HG03025 (cell line): ENCODE measurements at regions not wholly inside any gene's neighbourhood (a gene's known extent, or its start where the extent isn't known, plus 50 kb on each side); places are given as distances from the start of the nearest gene placed in this dataset.
"Not testable (repeated sequence)": the region's sequence is repeated elsewhere in the genome, so short reads cannot be mapped to it uniquely, and the experiment has no call there.

Experiments
- ATAC-seq: cut with Tn5 transposase; IDR thresholded peaks from one replicate; pipeline ENCODE4 v1.9.1; 2021; ENCODE audit warnings: mild to moderate bottlenecking, moderate library complexity; ENCODE audit not compliant: unreplicated experiment, low FRiP score

DNA sequence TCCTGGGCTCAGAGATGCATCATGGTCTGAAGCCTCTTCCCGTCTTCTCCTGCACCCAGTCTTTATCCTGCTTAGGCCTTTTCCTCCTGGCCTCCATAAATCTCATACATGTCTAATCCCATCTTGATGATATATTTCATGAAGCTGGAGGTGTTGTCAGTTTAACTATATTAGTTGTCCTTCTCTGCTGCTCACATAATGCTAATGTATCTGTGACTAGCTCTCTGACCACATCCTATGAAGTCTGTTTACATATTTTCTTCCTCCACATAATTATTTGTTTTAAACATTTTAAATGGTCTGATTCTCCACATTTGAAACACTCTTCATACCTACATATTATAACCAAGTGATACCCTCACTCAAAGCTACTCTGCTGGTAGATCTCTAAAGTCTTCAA is 315.2 kb upstream of the RND3 start:
- no peak for ATAC-seq

- ATAC-seq: not testable (repeated sequence)
Observed at GRCh38 chr2:150796236-150796635, 308.8 kb upstream of the RND3 start.

DNA sequence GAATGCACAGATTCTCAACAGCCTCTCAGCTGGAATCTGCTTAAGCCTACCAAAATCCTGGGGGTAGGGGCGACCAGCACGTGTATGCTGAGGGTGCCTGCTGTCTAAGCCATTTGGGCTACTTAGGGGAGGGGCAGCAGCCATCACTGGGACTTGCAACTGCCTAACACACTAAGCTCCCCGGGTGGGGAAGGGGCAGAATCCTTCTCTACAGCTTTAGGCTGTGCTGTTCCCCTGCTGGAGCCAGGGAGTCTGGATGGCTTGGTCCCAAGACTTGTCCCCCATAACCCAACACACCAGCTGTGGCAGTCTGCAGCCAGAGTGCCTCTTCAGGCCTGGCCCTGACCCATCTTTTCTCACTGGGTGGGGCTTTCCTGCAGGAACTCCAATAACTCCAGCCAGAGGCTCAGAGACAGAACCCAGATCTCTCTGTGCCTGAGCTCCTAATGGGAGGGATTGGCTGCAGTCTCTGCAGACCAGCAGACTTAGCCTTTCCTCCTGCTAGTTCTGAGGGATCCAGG is 305.4 kb upstream of the RND3 start:
- no peak for ATAC-seq

DNA sequence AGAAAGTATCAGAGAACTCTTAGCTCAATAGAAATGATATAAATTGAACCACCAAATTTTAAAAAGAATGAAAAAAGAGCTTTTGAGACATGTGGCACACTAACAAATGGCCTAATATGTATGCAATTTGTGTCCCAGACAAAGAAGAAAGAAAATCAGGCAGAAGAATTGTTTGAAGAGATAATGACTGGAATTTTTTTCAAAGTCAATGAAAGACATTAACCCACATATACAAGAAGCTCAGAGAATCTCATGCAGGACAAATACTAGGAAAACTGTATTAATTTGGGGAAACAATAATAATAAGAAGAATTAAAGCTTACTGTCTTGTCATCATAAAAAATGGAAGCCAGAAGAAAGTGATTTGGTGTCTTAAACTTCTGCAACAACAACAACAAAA is 304.1 kb upstream of the RND3 start:
- no peak for ATAC-seq

DNA sequence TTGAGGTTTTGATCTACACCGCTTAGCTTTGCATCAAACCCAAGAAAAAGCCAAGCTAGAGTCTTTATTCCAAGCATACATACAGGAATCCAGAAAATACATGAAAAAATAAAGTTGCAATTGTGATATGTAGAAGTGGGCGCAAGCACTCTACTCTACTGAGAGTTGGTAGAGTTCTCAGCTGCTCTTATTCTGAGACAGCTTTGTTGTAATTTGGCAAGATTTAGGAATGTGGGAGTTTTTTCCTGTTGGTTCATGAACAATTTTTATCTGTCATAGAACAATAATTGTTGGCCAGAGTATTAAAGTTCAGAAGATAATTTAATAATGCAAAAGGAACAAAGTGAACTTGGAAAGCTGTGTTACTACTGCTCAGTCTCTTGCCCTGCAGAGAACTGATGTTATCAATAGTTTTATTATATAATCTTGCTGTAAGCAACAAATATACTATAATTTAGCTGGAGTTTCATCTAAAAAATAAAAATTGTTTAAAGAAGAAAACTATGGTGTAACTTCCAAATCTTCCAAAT is 302.0 kb upstream of the RND3 start:
- ATAC-seq: no peak

DNA sequence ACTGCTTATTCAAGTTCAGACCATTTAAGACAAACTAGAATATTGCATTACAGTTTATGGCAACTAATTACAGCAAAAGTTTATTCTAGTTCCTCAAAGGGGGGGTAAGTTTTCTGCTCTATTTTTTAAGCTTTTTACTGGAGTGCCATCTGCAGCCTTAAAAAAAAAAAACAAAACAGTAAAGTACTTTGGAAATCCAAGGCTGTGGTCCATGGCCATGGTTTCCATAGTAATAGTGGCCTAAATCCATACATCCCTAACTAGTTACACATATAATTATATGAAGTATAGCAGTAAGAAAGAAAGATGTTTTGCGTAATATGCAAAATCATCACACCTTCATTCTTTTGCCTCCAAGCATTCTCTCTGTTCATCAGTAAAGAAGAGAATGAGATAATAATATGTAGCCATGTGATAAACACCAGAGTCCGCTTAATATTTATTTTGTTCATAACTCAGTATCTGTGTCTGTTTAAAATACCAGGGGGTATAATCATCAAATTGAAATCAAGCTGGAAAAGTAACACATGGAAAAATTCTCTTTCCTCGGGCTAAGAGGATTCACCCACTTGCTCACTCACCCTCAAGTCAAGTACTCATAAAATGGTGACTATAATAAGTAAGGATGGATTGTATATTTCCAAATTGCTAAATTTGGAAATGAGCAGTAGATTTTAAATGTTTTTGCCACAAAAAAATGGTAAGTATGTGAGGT is 301.1 kb upstream of the RND3 start:
- ATAC-seq: no peak

- ATAC-seq: no peak
Observed at GRCh38 chr2:150787353-150788093, 300.1 kb upstream of the RND3 start.

DNA sequence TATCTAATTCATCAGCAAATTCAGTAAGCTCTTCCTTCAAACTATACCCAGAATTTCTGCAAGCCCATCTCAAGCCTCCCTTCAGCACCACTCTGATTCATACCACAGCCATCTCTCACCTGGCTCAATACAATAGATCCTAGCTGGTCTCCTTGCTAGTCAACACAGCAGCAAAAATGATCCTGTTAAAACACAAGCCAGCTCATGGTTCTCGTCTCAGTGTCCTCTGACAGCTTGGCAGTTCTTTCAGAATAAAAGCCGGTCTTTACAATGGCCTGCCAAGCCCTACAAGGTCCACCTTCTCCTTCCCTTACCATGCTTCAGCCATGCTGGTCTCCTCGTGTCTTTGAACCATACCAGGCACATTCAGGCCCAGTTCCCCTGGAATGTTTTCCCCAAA is 296.9 kb upstream of the RND3 start:
- ATAC-seq: no peak

DNA sequence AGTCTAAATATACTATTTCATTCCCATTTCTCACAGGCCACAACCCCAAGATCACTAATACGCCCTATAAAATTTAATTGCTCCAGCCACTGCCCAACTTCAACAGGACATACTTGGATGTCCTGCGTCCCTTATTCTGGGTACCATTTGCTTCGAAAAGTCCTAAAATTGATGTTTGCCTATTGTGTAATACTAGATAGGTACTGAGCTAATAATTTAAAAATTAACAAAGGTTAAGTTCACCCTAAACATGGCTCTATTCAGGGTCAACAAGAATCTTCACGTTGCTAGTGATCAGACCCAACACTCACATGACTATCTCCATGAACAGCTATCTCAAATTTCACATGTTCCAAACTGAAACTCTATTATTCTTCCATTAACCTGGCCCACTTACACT is 296.4 kb upstream of the RND3 start:
- ATAC-seq: no peak

DNA sequence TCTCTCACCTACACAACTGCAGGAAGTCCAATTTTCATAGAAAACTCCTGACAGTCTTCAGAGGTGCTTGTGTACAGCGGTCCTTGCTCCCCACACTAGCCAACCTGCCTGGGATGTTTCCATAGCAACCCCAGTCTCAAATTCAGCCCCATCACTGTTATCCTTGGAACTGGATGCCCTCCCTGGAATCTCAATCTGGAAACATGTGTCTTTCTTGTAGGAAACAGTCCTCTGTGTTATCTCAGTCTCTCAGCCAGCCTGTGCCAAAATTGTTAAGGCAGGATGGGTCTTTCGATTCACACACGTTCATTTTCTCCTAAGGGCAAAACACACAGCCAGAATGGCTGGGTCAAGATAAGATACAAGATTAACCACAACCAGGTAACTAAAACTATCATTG is 295.5 kb upstream of the RND3 start:
- ATAC-seq: no peak

DNA sequence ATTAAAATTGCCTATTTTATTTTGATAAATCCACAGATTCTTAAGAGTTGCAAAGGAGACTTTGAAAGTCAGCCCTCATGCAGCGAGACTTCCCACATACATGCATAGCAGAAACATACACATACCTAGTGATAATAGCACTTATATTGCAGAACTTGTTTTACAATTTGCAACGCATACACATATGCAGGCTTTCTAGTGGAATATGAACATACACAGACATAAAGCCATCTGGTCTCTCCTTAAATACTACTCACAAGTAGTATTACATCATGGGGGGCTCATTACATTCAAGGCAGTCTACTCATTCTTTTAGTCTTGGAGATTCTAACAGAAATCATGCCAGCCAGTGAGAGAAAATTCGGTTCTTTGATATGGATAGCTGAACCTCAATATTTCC is 295.1 kb upstream of the RND3 start:
- no peak for ATAC-seq

DNA sequence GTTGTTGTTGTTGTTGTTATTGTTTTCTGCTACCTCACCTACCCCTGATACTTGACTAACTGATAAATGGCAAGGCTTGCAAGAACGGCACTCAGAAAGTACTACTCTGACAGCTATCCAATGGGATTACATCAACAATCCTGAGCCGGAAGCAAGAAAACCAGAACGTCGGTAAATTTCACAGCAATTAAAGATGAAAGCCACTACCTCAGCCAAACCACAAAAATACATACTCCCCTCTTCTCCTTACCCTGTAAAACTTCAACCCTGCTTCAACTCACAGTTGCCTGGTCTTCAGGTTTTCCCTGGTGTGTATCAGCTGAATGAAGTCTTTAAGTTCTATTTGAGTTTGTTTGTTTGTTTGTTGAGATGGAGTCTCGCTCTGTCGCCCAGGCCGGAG is 293.7 kb upstream of the RND3 start:
- ATAC-seq: no peak

DNA sequence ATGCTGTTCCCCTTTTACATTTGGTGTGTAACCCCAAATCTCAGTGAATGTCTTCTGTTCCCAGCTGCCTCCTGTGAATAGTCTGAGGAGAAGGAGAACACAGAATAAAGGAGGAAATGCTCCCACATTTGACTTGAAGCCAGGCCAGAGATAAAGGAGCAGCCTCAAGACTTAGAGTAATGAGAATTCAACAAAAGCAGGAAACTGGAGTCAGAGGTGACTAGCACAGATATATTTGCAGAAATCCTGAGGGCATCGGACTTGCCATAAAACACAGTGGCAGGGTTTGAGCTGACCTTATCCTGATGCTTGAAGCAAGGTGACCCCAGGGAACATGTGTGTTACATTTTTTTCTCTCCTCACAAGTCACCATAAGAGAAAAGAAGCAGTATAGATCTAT is 291.4 kb upstream of the RND3 start:
- no peak for ATAC-seq

DNA sequence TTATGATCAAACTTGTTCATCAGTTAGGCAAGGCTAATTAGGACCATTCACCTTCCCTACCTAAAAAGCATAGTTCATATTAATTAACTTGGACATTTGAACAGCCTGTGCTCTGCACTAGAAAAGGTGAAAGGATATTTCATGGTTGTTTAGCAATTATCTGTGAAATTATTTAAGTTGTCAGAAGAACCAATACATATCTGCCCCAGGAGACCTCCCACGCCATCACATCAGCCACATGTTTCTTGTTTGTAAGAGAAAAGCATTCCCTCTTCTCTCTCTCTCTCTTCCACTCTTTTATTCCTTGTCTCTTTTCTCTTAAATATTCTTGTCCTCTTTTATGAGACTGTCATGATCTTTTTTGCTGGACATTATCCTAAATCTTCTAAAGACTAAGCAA is 282.0 kb upstream of the RND3 start:
- ATAC-seq: no peak

DNA sequence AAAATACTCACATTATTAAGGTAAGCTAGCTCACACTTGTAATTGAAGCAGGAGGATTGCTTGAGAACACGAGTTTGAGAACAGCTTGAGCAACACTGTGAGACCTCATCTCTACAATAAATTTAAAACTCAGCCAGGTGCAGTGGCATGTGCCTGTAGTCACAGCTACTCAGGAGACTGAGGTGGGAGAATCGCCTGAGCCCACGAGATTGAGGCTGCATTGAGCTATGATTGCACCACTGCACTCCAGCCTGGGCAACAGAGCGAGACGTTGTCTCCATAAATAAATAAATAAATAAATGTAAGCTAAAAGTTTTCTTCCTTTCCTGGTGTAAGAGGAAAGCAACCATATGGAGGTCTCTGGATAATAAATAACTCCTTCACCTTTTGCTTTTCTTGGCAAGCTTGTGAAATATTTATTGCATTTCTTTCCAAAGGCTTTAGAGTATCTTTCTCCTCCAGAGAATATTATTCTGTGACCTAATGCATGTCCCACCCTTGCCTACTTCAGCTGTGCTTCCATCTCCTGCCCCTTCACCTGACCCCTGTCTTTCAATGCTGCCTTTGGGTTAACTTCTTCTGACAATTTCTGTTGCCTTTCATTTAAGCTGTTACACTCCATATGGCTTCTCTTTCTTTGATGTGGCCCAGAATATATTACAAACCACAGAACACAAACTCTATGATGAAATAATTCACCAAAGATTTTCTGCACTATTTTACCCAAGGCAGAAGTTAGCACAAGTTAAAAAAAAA is 280.7 kb upstream of the RND3 start:
- no peak for ATAC-seq

GRCh38 chr2:150762571-150762970 is 275.1 kb upstream of the RND3 start:
- ATAC-seq: no peak

- no peak for ATAC-seq
Observed at GRCh38 chr2:150759531-150759930, 272.1 kb upstream of the RND3 start.

DNA sequence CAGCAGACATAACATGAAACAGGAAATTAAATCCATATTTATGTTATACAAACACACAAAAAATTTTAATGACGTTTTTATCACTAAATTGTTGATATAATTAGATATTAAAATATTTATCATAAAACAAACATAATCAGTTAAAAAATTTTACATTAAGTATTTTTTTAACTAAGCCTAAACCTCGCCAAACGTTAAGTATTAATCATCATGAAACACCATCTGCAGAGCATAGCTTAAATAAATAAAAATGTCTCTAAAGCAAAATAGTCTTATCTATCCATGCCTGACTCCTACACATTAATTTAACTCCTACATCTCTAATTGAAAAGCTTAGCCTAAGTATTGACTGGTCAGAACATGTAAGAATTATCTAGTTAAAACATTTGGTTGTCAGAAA is 271.6 kb upstream of the RND3 start:
- no peak for ATAC-seq

GRCh38 chr2:150752229-150752628 is 264.8 kb upstream of the RND3 start:
- no peak for ATAC-seq

GRCh38 chr2:150750720-150751119 is 263.3 kb upstream of the RND3 start:
- no peak for ATAC-seq

DNA sequence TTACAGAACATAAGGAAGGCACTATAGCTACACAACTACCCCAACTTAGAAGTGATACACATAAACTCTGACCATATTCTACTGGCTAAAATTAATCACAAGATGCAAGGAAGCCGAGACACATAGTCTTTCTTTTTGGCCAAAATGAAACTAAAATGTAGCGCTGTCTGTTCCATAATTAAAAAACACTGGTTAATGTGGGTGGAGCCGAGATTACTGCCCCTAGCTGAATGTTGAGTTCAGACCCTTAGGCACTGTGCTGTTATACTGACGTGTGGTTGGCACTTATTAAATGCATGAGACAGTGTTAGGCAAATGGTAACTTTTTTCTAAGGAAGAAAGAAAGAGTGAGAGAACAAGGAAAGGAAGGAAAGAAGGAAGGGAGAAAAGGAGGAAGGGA is 254.6 kb upstream of the RND3 start:
- ATAC-seq: no peak
